Mesothelial cell of epicardium (in vitro differentiated cells): ENCODE measurements at regions not wholly inside any gene's neighbourhood (a gene's known extent, or its start where the extent isn't known, plus 50 kb on each side); places are given as distances from the start of the nearest gene placed in this dataset.

Source experiments
- DNase-seq, 2 experiments: peaks; one replicate each; pipeline ENCODE4 v3.0.0; 2021; ENCODE audit warnings: low spot score in 2 of 2; ENCODE audit not compliant: unreplicated experiment in 2 of 2
- H3K27ac Mint-ChIP-seq: 2 replicates; pipeline ENCODE4 v1.8.0; 2021; ENCODE audit warnings: mixed read lengths
- H3K27me3 Mint-ChIP-seq: 2 replicates; pipeline ENCODE4 v1.8.0; 2021; ENCODE audit warnings: low read depth, mixed read lengths
- H3K36me3 Mint-ChIP-seq: 2 replicates; pipeline ENCODE4 v1.8.0; 2021; ENCODE audit warnings: mixed read lengths
- H3K4me1 Mint-ChIP-seq: 2 replicates; pipeline ENCODE4 v1.8.0; 2021; ENCODE audit warnings: mixed read lengths
- H3K4me3 Mint-ChIP-seq: 2 replicates; pipeline ENCODE4 v1.8.0; 2021; ENCODE audit warnings: mild to moderate bottlenecking, moderate library complexity, mixed read lengths
- H3K9me3 Mint-ChIP-seq: 2 replicates; pipeline ENCODE4 v1.8.0; 2021; ENCODE audit warnings: mixed read lengths
- TF ChIP-seq, protein P1 (sequence below): fragments of 200-600 bp; sonication (generic); IDR thresholded peaks from one replicate; pipeline ENCODE4 v1.5.0; 2021; ENCODE audit warnings: antibody characterized with exemption; ENCODE audit not compliant: unreplicated experiment

DNA sequence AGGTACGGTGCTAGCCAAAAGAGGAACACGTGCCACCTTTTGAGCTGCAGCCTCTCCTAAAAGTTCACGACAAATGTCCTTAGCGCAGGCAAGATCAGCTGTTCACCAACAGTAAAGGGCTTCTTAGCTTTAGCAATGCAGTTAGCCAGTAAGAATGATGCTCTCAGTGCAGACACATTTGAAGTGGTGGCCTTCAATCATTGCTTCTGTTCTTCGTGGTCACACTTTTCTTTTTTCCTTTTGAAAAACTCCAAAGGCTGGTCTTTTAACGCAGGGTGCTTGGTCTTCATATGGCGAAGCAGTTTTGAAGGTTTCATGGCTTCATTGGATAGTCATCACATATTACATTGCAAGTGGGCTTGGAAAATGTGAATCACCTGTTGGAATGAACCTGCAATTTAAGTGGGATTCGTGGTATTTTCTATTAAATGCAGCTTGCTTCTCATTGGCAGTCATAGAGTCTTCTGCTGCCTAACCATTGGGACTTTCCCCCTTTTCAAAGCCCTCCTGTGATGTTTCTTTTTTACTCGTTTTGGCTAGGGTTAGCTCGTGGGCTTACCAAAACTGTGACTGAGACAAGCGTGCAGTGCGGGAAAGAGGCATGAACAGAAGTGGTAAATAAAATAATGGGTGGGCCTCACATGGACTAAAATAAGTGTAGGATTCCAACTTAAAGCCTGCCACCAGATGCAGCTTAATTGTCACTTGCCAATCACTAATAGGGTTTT lies 100.9 kb downstream of the MRPL36 start:
- no peaks in the 10 kb centered on the region for H3K36me3 Mint-ChIP-seq
- H3K4me3 Mint-ChIP-seq, result no peak overlapping the region
- H3K4me1 Mint-ChIP-seq, result no peaks in the 10 kb centered on the region
- H3K27me3 Mint-ChIP-seq, result peaks cover 27% of the 10 kb centered on the region
- TF ChIP-seq, protein P1, sequence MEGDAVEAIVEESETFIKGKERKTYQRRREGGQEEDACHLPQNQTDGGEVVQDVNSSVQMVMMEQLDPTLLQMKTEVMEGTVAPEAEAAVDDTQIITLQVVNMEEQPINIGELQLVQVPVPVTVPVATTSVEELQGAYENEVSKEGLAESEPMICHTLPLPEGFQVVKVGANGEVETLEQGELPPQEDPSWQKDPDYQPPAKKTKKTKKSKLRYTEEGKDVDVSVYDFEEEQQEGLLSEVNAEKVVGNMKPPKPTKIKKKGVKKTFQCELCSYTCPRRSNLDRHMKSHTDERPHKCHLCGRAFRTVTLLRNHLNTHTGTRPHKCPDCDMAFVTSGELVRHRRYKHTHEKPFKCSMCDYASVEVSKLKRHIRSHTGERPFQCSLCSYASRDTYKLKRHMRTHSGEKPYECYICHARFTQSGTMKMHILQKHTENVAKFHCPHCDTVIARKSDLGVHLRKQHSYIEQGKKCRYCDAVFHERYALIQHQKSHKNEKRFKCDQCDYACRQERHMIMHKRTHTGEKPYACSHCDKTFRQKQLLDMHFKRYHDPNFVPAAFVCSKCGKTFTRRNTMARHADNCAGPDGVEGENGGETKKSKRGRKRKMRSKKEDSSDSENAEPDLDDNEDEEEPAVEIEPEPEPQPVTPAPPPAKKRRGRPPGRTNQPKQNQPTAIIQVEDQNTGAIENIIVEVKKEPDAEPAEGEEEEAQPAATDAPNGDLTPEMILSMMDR, result no peak
- no peak for DNase-seq
- peaks cover 5% of the 10 kb centered on the region for H3K9me3 Mint-ChIP-seq
- no peak overlapping the region for H3K27ac Mint-ChIP-seq

DNA sequence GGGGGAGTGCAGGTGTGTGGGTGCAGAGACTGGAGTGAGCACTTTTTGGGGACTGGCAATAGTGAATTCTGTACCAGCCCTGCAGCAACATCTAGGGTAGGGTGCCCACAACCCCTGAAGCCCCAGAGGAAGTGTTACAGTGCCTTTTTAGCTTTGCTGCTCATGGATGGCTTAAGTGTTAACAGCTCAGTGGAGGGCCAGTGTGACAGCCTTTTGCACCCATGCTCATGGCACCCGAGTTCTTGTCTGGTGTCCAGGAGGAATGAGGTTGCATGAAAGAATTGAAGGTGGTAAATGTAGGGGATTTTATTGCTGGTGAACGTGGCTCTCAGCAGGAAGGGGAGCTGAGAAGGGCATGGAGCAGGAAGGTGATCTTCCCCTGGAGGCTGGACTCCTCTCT lies 107.3 kb downstream of the MRPL36 start:
- peaks cover 14% of the 10 kb centered on the region for H3K9me3 Mint-ChIP-seq
- H3K36me3 Mint-ChIP-seq, result no peaks in the 10 kb centered on the region
- H3K27ac Mint-ChIP-seq, result no peak overlapping the region
- TF ChIP-seq, protein P1, result no peak
- H3K4me1 Mint-ChIP-seq, result no peaks in the 10 kb centered on the region
- DNase-seq, result no peak
- peaks cover 32% of the 10 kb centered on the region for H3K27me3 Mint-ChIP-seq
- no peak overlapping the region for H3K4me3 Mint-ChIP-seq

DNA sequence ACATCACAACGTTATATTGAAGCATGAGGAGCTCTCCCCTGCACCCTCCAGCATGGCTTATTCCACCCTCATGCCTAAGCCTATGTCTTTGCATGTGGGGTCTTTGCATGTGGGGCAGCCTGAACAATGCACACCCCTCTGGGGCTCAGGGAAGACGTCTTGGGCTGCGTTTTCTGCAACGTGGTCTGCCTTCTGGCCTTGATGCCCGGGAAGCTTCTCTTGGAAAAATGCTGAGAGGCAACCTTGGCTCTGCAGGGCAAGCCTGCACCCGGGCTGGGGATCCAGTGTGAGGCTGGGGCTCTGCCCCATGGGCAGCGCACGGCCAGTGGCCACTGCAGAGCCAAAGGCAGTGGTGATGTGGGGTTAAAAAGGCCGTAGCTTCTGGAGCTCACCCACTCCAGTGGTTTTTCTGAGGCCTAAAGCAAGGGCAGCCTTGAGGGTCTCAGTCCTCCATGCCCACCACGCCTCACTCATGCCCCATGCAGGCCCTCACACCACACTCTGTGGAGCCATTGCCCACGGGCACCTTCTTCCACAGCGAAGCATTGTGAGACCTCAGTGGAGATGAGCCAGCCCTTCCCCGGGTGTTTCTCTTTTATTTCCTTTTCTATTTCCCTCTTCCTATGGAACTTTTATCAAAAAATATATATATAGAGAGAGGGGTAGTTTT lies 112.2 kb downstream of the MRPL36 start:
- TF ChIP-seq, protein P1, result no peak
- Mint-ChIP-seq H3K27me3 (peaks cover 24% of the 10 kb centered on the region), H3K36me3 (no peaks in the 10 kb centered on the region), H3K27ac (no peak overlapping the region), H3K4me3 (no peak overlapping the region), H3K9me3 (peaks cover 14% of the 10 kb centered on the region), H3K4me1 (peaks cover 8% of the 10 kb centered on the region)
- DNase-seq, result no peak

DNA sequence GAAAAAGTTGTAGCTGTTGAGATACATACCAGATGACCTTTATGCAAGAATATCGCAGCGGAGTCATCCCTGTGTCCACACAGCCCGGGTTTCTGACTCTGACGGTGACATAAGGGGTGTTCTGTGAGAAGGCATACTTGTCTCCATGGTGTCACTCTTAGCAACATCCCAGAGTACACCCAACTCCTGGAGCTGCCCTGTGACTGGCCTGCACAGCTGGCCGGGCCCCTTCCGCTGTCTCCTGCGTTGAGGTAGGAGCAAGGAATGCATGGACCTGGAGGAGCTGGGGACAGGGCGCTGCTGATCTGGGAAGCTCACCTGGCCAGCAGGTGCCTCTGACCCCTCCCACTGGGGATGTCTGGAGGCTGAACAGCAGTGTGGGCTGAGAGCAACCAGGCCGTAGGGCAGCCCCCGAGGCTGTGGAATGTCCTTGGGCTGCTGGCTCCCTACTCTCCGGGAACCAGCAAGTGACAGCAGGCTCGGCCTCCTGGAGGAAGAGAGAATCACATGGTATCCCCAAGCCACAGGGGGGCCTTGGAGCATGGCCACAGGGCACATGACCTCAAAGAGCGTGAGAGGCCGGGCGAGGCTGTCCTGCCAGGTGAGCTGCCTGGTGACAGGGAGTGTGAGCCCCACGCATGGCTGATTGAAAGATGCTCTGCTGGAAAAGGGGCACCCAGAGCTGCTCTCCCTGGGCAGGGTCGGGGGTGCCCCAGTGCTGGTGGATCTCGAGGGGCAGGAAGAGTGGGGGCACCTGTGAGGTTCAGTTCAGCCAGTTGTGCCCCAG lies 113.4 kb downstream of the MRPL36 start:
- Mint-ChIP-seq H3K27me3 (peaks cover 19% of the 10 kb centered on the region), H3K36me3 (no peaks in the 10 kb centered on the region), H3K9me3 (peaks cover 14% of the 10 kb centered on the region), H3K4me1 (peaks cover 8% of the 10 kb centered on the region), H3K4me3 (no peak overlapping the region), H3K27ac (no peak overlapping the region)
- TF ChIP-seq, protein P1, result no peak
- DNase-seq, result no peak

DNA sequence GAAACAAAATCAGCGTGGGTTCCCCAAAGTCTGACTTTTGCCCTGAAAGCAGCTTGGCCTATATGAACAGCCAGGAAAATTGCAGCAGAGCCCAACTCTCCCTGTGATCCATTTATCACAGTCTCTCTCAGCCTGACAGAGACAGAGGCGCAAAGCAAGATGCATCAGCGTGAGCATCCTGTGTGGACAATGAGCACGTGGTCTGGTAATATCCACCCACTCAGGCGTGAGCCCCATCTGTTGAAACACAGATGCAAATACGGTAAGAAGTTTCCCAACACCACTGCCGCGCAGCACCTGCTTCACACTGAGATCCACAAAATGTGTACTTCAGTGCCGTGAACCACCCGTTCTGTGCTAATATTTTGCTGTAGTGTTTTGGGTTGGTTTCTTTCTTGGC lies 114.6 kb downstream of the MRPL36 start:
- Mint-ChIP-seq H3K4me1 (peaks cover 8% of the 10 kb centered on the region), H3K36me3 (no peaks in the 10 kb centered on the region), H3K4me3 (no peak overlapping the region), H3K9me3 (peaks cover 24% of the 10 kb centered on the region), H3K27ac (no peak overlapping the region), H3K27me3 (peaks cover 19% of the 10 kb centered on the region)
- no peak for DNase-seq
- TF ChIP-seq, protein P1, result no peak
